Spleen (tissue), 11 donors: ENCODE measurements at regions not wholly inside any gene's neighbourhood (a gene's known extent, or its start where the extent isn't known, plus 50 kb on each side); places are given as distances from the start of the nearest gene placed in this dataset.

Source experiments
- DNase-seq: peaks from one replicate; pipeline ENCODE4 v3.0.0-alpha.2; 2020
- H3K27ac ChIP-seq, 8 donors: fragments of 200-600 bp; sonication (generic) in 7 of 8; 1 replicate in 4 of 8; 2 replicates in 4 of 8; pipeline versions ENCODE4 v1.5.0 to v1.8.0; 2016 to 2021; ENCODE audit warnings: inconsistent platforms in 4 of 8, mild to moderate bottlenecking in 4 of 8, moderate library complexity in 1 of 8
- H3K27me3 ChIP-seq, 7 donors: fragments of 200-600 bp; sonication (generic) in 6 of 7; replicated peaks in 1 of 7; 1 replicate in 4 of 7; 2 replicates in 3 of 7; pipeline versions ENCODE4 v1.5.0 to v1.8.0; 2016 to 2021; ENCODE audit warnings: inconsistent platforms in 3 of 7, mild to moderate bottlenecking in 1 of 7
- H3K36me3 ChIP-seq, 6 donors: fragments of 200-600 bp; sonication (generic) in 5 of 6; 1 replicate in 4 of 6; 2 replicates in 2 of 6; pipeline versions ENCODE4 v1.5.0 to v1.8.0; 2016 to 2021; ENCODE audit warnings: inconsistent platforms in 2 of 6
- H3K4me1 ChIP-seq, 6 donors: fragments of 200-600 bp; sonication (generic) in 5 of 6; 1 replicate in 3 of 6; 2 replicates in 3 of 6; pipeline versions ENCODE4 v1.5.0 to v1.8.0; 2016 to 2021; ENCODE audit warnings: inconsistent platforms in 3 of 6
- H3K4me3 ChIP-seq, 8 donors: fragments of 200-600 bp; sonication (generic) in 7 of 8; 1 replicate in 4 of 8; 2 replicates in 4 of 8; pipeline versions ENCODE4 v1.5.0 to v1.8.0; 2016 to 2021; ENCODE audit warnings: inconsistent platforms in 4 of 8, mild to moderate bottlenecking in 4 of 8, moderate library complexity in 2 of 8
- H3K9me3 ChIP-seq, 8 donors: fragments of 200-600 bp; sonication (generic) in 7 of 8; 1 replicate in 4 of 8; 2 replicates in 4 of 8; pipeline versions ENCODE4 v1.5.0 to v1.8.0; 2016 to 2021; ENCODE audit warnings: inconsistent platforms in 4 of 8
- CTCF ChIP-seq, 11 experiments: fragments of 200-600 bp in 7 of 11; fragments of 450-650 bp in 4 of 11; sonication (generic) in 4 of 11; IDR thresholded peaks in 8 of 11; conservative IDR thresholded peaks in 3 of 11; 1 replicate in 7 of 11; 2 replicates in 4 of 11; pipeline versions ENCODE4 v1.4.0 to v1.8.0; 2016 to 2021; ENCODE audit warnings: antibody characterized with exemption in 11 of 11, inconsistent platforms in 4 of 11, mild to moderate bottlenecking in 1 of 11
- POLR2A ChIP-seq, 3 donors: fragments of 450-650 bp; IDR thresholded peaks; one replicate each; pipeline ENCODE4 v1.5.1; 2017; ENCODE audit warnings: antibody characterized with exemption in 3 of 3, mild to moderate bottlenecking in 1 of 3
- POLR2AphosphoS5 ChIP-seq, 3 donors: sonication (generic); formaldehyde crosslinking; IDR thresholded peaks; one replicate each; pipeline ENCODE4 v1.5.1; 2017; ENCODE audit warnings: antibody characterized with exemption in 3 of 3
- WGBS, 5 donors: extraction: QIAGEN DNeasy Blood & Tissue Kit in 3 of 5; methylation state at CpG; one replicate each; pipeline versions ENCODE4 v1.1.5 to v1.1.7; 2013 to 2018; 5-methylcytosine and 5-hydroxymethylcytosine counted together
- intact Hi-C: fragments of 100-400 bp; cut with DNase I; formaldehyde crosslinking; loops from one replicate; pipeline ENCODE4 v1.15.0; 2023; ENCODE audit warnings: low total_unique reads
- donor health status: healthy with polysubstance abuse.
- donor health status: DM: no; HTN: no; CAD: no; lungs with moderate emphysema.
- donor health status: DM: no; HTN: no; CAD: no.
- donor health status: Bipolar disorder and iron deficiency.
- donor health status: healthy.
- donor health status: DM: no; HTN: no; CAD: no.
- donor health status: DM: yes; HTN: yes; CAD: no.

GRCh38 chr19:34066007-34066643 lies 106.2 kb upstream of the LSM14A start:
- DNase-seq, result no peak
- Histone ChIP-seq H3K27me3 (peaks cover 0 to 32% (median 0%) of the 10 kb centered on the region in 7 donors), H3K36me3 (no peaks in the 10 kb centered on the region), H3K9me3 (no peaks in the 10 kb centered on the region), H3K4me1 (no peaks in the 10 kb centered on the region), H3K4me3 (no peak overlapping the region), H3K27ac (no peak overlapping the region)
- TF ChIP-seq POLR2A (IDR thresholded peaks at IDR 0.05), result no peak
- TF ChIP-seq POLR2AphosphoS5 (IDR thresholded peaks at IDR 0.05), result no peak
- TF ChIP-seq CTCF (IDR thresholded peaks at IDR 0.05 in 8 of 11, conservative IDR thresholded peaks at IDR 0.05 in 3 of 11), result no peak
- 35 to 42% (median 36%) methylated on average over 14 of the region's 14 CpGs for WGBS, 5 donors
- intact Hi-C loops, result no loop called here

- Histone ChIP-seq H3K9me3 (no peaks in the 10 kb centered on the region), H3K27me3 (peaks cover 0 to 44% (median 0%) of the 10 kb centered on the region in 7 donors), H3K4me1 (no peaks in the 10 kb centered on the region), H3K4me3 (no peak overlapping the region), H3K27ac (no peak overlapping the region), H3K36me3 (no peaks in the 10 kb centered on the region)
- no peak for DNase-seq
- TF ChIP-seq POLR2AphosphoS5 (IDR thresholded peaks at IDR 0.05) (no peak), CTCF (IDR thresholded peaks at IDR 0.05 in 8 of 11, conservative IDR thresholded peaks at IDR 0.05 in 3 of 11) (no peak), POLR2A (IDR thresholded peaks at IDR 0.05) (no peak)
- WGBS, 5 donors, result 78 to 90% (median 86%) methylated on average over 7 of the region's 7 CpGs
- intact Hi-C loops, result no loop called here
Measured at GRCh38 chr19:34067861-34068271, 104.4 kb upstream of the LSM14A start.

GRCh38 chr19:34075661-34076091 lies 96.6 kb upstream of the LSM14A start:
- intact Hi-C loops, result no loop called here
- no peak overlapping the region for H3K4me3 ChIP-seq
- TF ChIP-seq POLR2A (IDR thresholded peaks at IDR 0.05) (no peak), POLR2AphosphoS5 (IDR thresholded peaks at IDR 0.05) (no peak), CTCF (IDR thresholded peaks at IDR 0.05 in 8 of 11, conservative IDR thresholded peaks at IDR 0.05 in 3 of 11) (no peak)
- WGBS, 5 donors, result 38 to 58% (median 49%) methylated on average over 3 of the region's 3 CpGs
- DNase-seq, result no peak
- no peaks in the 10 kb centered on the region for H3K9me3 ChIP-seq
- peaks cover 0 to 38% (median 0%) of the 10 kb centered on the region in 7 donors for H3K27me3 ChIP-seq
- H3K4me1 ChIP-seq, result no peaks in the 10 kb centered on the region
- H3K36me3 ChIP-seq, result no peaks in the 10 kb centered on the region
- H3K27ac ChIP-seq, result no peak overlapping the region

GRCh38 chr19:34082289-34083077 lies 89.8 kb upstream of the LSM14A start:
- intact Hi-C loops, result no loop called here
- H3K9me3 ChIP-seq, result no peaks in the 10 kb centered on the region
- H3K27me3 ChIP-seq, result peaks cover 0 to 18% (median 0%) of the 10 kb centered on the region in 7 donors
- WGBS, 5 donors, result 66 to 69% (median 66%) methylated on average over 10 of the region's 10 CpGs
- no peak for DNase-seq
- H3K4me3 ChIP-seq, result no peak overlapping the region
- TF ChIP-seq POLR2AphosphoS5 (IDR thresholded peaks at IDR 0.05) (no peak), CTCF (IDR thresholded peaks at IDR 0.05 in 8 of 11, conservative IDR thresholded peaks at IDR 0.05 in 3 of 11) (no peak), POLR2A (IDR thresholded peaks at IDR 0.05) (no peak)
- H3K4me1 ChIP-seq, result no peaks in the 10 kb centered on the region
- H3K27ac ChIP-seq, result no peak overlapping the region
- no peaks in the 10 kb centered on the region for H3K36me3 ChIP-seq
